GM23248 (cell line): ENCODE measurements at regions not wholly inside any gene's neighbourhood (a gene's known extent, or its start where the extent isn't known, plus 50 kb on each side); places are given as distances from the start of the nearest gene placed in this dataset.

Source experiments
- DNase-seq: peaks from one replicate; pipeline ENCODE4 v3.0.0-alpha.2; 2015
- H2AFZ ChIP-seq: fragments of 200-600 bp; sonication (generic); 2 replicates; pipeline ENCODE4 v1.6.1; 2016; ENCODE audit warnings: antibody characterized with exemption
- H3F3A ChIP-seq: fragments of 200-600 bp; sonication (generic); 2 replicates; pipeline ENCODE4 v1.6.1; 2016; ENCODE audit warnings: mild to moderate bottlenecking, antibody characterized with exemption, mixed run types; ENCODE audit not compliant: insufficient read depth
- H3K27ac ChIP-seq: fragments of 200-600 bp; sonication (generic); 2 replicates; pipeline ENCODE4 v1.5.1; 2016; ENCODE audit warnings: mild to moderate bottlenecking
- H3K27me3 ChIP-seq: fragments of 200-600 bp; sonication (generic); replicated peaks from 2 replicates; pipeline ENCODE4 v1.6.1; 2016; ENCODE audit warnings: mild to moderate bottlenecking; ENCODE audit not compliant: insufficient read depth
- H3K36me3 ChIP-seq: fragments of 200-600 bp; sonication (generic); 2 replicates; pipeline ENCODE4 v1.6.1; 2016; ENCODE audit warnings: low read depth, mild to moderate bottlenecking
- H3K4me1 ChIP-seq: fragments of 200-600 bp; sonication (generic); 2 replicates; pipeline ENCODE4 v1.6.1; 2016; ENCODE audit warnings: mild to moderate bottlenecking; ENCODE audit not compliant: insufficient read depth
- H3K4me2 ChIP-seq: fragments of 200-600 bp; sonication (generic); one replicate; pipeline ENCODE4 v1.6.1; 2016; ENCODE audit warnings: mild to moderate bottlenecking; ENCODE audit not compliant: unreplicated experiment
- H3K4me3 ChIP-seq: fragments of 200-600 bp; sonication (generic); 2 replicates; pipeline ENCODE4 v1.5.1; 2016; ENCODE audit warnings: mild to moderate bottlenecking
- H3K79me2 ChIP-seq: fragments of 200-600 bp; sonication (generic); 2 replicates; pipeline ENCODE4 v1.6.1; 2016; ENCODE audit warnings: mild to moderate bottlenecking; ENCODE audit not compliant: insufficient read depth
- H3K9ac ChIP-seq: fragments of 200-600 bp; sonication (generic); 2 replicates; pipeline ENCODE4 v1.6.1; 2016; ENCODE audit warnings: mild to moderate bottlenecking
- H3K9me2 ChIP-seq: fragments of 200-600 bp; sonication (generic); 2 replicates; pipeline ENCODE4 v1.6.1; 2016; ENCODE audit warnings: mixed run types, mild to moderate bottlenecking, moderate library complexity; ENCODE audit not compliant: insufficient read depth
- H3K9me3 ChIP-seq: fragments of 200-600 bp; sonication (generic); one replicate; pipeline ENCODE4 v1.6.1; 2017; ENCODE audit warnings: low read depth
- H4K20me1 ChIP-seq: fragments of 200-600 bp; sonication (generic); 2 replicates; pipeline ENCODE4 v1.6.0; 2016; ENCODE audit not compliant: insufficient read depth
- EZH2 ChIP-seq: fragments of 200-600 bp; sonication (generic); IDR thresholded peaks from 2 replicates; pipeline ENCODE4 v1.6.1; 2018; ENCODE audit warnings: antibody characterized with exemption, mild to moderate bottlenecking; ENCODE audit not compliant: insufficient read depth, poor library complexity, severe bottlenecking
- EZH2phosphoT487 ChIP-seq: fragments of 200-600 bp; sonication (generic); IDR thresholded peaks from 2 replicates; pipeline ENCODE4 v1.6.1; 2018; ENCODE audit warnings: antibody characterized with exemption, moderate library complexity, mild to moderate bottlenecking, low read depth; ENCODE audit not compliant: insufficient read depth
- WGBS, 2 experiments: methylation state at CpG; one replicate each; pipeline ENCODE4 v1.1.6; 2015 to 2017; ENCODE audit warnings: low lambda C conversion rate in 2 of 2, low coverage in 1 of 2; ENCODE audit errors: missing lambda C conversion rate in 2 of 2; 5-methylcytosine and 5-hydroxymethylcytosine counted together
- in situ Hi-C: fragments of 300-500 bp; cut with MboI; formaldehyde crosslinking; loops from 2 replicates; pipeline ENCODE4 v1.15.0; 2020

- Histone ChIP-seq H3K4me1 (peaks cover 10% of the 10 kb centered on the region), H3F3A (peaks cover 13% of the 10 kb centered on the region), H3K4me2 (no peak overlapping the region), H4K20me1 (no peaks in the 10 kb centered on the region), H3K27ac (no peak overlapping the region), H3K27me3 (no peaks in the 10 kb centered on the region), H3K9me2 (no peaks in the 10 kb centered on the region), H3K4me3 (no peak overlapping the region), H3K36me3 (no peaks in the 10 kb centered on the region), H3K9ac (no peak overlapping the region), H3K79me2 (no peaks in the 10 kb centered on the region), H2AFZ (no peak overlapping the region), H3K9me3 (no peaks in the 10 kb centered on the region)
- DNase-seq: no peak
- TF ChIP-seq EZH2phosphoT487 (no peak), EZH2 (no peak)
- WGBS, 2 experiments: 33 to 39% methylated on average over 2 of the region's 2 CpGs
- in situ Hi-C loops: no loop called here
Measured at GRCh38 chr17:14460516-14461226, 159.8 kb downstream of the HS3ST3B1 start.

- TF ChIP-seq EZH2phosphoT487: no peak
- Histone ChIP-seq H3K9me2 (no peaks in the 10 kb centered on the region), H3F3A (peaks cover 7% of the 10 kb centered on the region), H3K9ac (no peak overlapping the region), H3K4me3 (no peak overlapping the region), H2AFZ (no peak overlapping the region), H3K27me3 (no peaks in the 10 kb centered on the region), H4K20me1 (no peaks in the 10 kb centered on the region), H3K36me3 (no peaks in the 10 kb centered on the region), H3K9me3 (no peaks in the 10 kb centered on the region), H3K4me1 (peaks cover 8% of the 10 kb centered on the region), H3K27ac (no peak overlapping the region), H3K4me2 (no peak overlapping the region), H3K79me2 (no peaks in the 10 kb centered on the region)
- 49 to 54% methylated on average over 5 of the region's 5 CpGs for WGBS, 2 experiments
- in situ Hi-C loops: no loop called here
- DNase-seq: no peak
Measured at GRCh38 chr17:14459955-14460354, 159.1 kb downstream of the HS3ST3B1 start.

- no peak overlapping the region for H3K4me2 ChIP-seq
- H3K4me1 ChIP-seq: no peaks in the 10 kb centered on the region
- no peak overlapping the region for H3K27ac ChIP-seq
- no peak overlapping the region for H3K9ac ChIP-seq
- no peaks in the 10 kb centered on the region for H3K36me3 ChIP-seq
- H3F3A ChIP-seq: no peaks in the 10 kb centered on the region
- no peaks in the 10 kb centered on the region for H3K9me2 ChIP-seq
- in situ Hi-C loops: no loop called here
- no peak overlapping the region for H2AFZ ChIP-seq
- no peaks in the 10 kb centered on the region for H3K9me3 ChIP-seq
- TF ChIP-seq EZH2 (no peak), EZH2phosphoT487 (no peak)
- no peak overlapping the region for H3K4me3 ChIP-seq
- 42 to 45% methylated on average over 3 of the region's 3 CpGs for WGBS, 2 experiments
- no peak for DNase-seq
- no peaks in the 10 kb centered on the region for H3K79me2 ChIP-seq
- H4K20me1 ChIP-seq: no peaks in the 10 kb centered on the region
- no peaks in the 10 kb centered on the region for H3K27me3 ChIP-seq
Measured at GRCh38 chr17:14458724-14459123, 157.8 kb downstream of the HS3ST3B1 start.

GRCh38 chr17:14454746-14455145 is 153.9 kb downstream of the HS3ST3B1 start:
- Histone ChIP-seq H4K20me1 (no peaks in the 10 kb centered on the region), H3K27ac (no peak overlapping the region), H3K27me3 (no peaks in the 10 kb centered on the region), H3K36me3 (no peaks in the 10 kb centered on the region), H3K4me1 (no peaks in the 10 kb centered on the region), H3K4me2 (no peak overlapping the region), H3K9me3 (no peaks in the 10 kb centered on the region), H3K79me2 (no peaks in the 10 kb centered on the region), H3K4me3 (no peak overlapping the region), H3K9ac (no peak overlapping the region), H3K9me2 (no peaks in the 10 kb centered on the region), H2AFZ (no peak overlapping the region), H3F3A (no peaks in the 10 kb centered on the region)
- in situ Hi-C loops: no loop called here
- 72 to 80% methylated on average over 4 of the region's 4 CpGs for WGBS, 2 experiments
- DNase-seq: no peak
- no peak for TF ChIP-seq EZH2phosphoT487
- no peak for TF ChIP-seq EZH2

GRCh38 chr17:14452856-14453255 is 152.0 kb downstream of the HS3ST3B1 start:
- Histone ChIP-seq H3K4me2 (no peak overlapping the region), H2AFZ (no peak overlapping the region), H3F3A (no peaks in the 10 kb centered on the region), H3K9me2 (no peaks in the 10 kb centered on the region), H3K4me1 (no peaks in the 10 kb centered on the region), H3K36me3 (no peaks in the 10 kb centered on the region), H3K27me3 (no peaks in the 10 kb centered on the region), H4K20me1 (no peaks in the 10 kb centered on the region), H3K27ac (no peak overlapping the region), H3K9me3 (no peaks in the 10 kb centered on the region), H3K79me2 (no peaks in the 10 kb centered on the region), H3K4me3 (no peak overlapping the region), H3K9ac (no peak overlapping the region)
- no peak for TF ChIP-seq EZH2phosphoT487
- TF ChIP-seq EZH2: no peak
- 52 to 75% methylated on average over 1 of the region's 1 CpG for WGBS, 2 experiments
- DNase-seq: no peak
- in situ Hi-C loops: no loop called here
